ENCODE measurements at regions not wholly inside any gene's neighbourhood (a gene's known extent, or its start where the extent isn't known, plus 50 kb on each side); places are given as distances from the start of the nearest gene placed in this dataset.

- TF ChIP-seq CTCF (IDR thresholded peaks at IDR 0.05) (no peak), ZFX (IDR thresholded peaks at IDR 0.05; ENCODE audit: borderline replicate concordance) (no peak)
Observed at GRCh38 chr10:42991442-42992098, 85.3 kb upstream of the RET start.
